ENCODE measurements at regions not wholly inside any gene's neighbourhood (a gene's known extent, or its start where the extent isn't known, plus 50 kb on each side); places are given as distances from the start of the nearest gene placed in this dataset.

DNA sequence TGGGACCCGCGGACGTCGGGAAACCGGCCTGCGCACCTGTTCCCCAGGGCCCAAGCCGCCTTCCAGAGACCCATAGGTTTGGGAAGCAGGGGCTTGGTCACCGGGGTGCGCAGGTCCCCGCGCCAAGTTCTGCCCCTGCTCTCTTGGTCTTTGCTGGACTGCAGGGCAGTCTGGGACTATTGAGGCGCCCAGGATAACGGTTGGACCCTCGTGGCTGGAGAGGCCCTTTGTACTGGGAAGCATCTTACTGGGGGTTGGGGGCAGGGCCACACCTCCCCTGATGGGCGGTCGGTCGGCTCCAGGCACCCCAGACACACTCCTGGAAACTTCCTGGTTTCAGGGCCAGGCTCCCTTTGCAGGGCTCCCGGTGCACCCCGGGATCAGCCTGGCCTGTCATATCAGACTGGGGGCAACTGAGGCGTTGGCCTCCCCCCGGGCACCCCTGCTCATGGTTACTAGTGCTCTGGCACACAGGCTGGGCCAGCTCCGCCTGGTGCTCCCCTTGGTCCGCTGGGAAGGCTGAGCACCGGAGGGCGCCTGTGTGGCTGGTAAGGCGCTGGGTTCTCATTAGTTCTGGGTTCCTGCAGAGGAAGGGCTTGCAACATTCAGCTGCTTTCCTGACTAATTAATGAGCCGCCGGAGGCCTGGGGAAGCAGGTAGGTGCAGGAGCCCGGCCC, 1250.5 kb downstream of the BRD1 start:
- TF ChIP-seq EZH2phosphoT487 (IDR thresholded peaks at IDR 0.05; ENCODE audit: borderline replicate concordance): no peak
- TF ChIP-seq, protein P1, sequence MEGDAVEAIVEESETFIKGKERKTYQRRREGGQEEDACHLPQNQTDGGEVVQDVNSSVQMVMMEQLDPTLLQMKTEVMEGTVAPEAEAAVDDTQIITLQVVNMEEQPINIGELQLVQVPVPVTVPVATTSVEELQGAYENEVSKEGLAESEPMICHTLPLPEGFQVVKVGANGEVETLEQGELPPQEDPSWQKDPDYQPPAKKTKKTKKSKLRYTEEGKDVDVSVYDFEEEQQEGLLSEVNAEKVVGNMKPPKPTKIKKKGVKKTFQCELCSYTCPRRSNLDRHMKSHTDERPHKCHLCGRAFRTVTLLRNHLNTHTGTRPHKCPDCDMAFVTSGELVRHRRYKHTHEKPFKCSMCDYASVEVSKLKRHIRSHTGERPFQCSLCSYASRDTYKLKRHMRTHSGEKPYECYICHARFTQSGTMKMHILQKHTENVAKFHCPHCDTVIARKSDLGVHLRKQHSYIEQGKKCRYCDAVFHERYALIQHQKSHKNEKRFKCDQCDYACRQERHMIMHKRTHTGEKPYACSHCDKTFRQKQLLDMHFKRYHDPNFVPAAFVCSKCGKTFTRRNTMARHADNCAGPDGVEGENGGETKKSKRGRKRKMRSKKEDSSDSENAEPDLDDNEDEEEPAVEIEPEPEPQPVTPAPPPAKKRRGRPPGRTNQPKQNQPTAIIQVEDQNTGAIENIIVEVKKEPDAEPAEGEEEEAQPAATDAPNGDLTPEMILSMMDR (IDR thresholded peaks at IDR 0.05 in 2 of 3, conservative IDR thresholded peaks at IDR 0.05 in 1 of 3; ENCODE audit: borderline replicate concordance in 1 of 3, insufficient read depth in 1 of 3, low read depth in 2 of 3, low read length in 2 of 3): no peak
- TF ChIP-seq POLR2AphosphoS5 (IDR thresholded peaks at IDR 0.05; ENCODE audit: low read depth, low read length): no peak
- no peak for TF ChIP-seq SP1 (IDR thresholded peaks at IDR 0.05; ENCODE audit: low read depth)
- TF ChIP-seq JUND (IDR thresholded peaks at IDR 0.05): no peak
- TF ChIP-seq POLR2A (IDR thresholded peaks at IDR 0.05; ENCODE audit: borderline replicate concordance, extremely low read depth, insufficient read depth, insufficient read length): no peak
